Trophoblast cell (in vitro differentiated cells and primary cell): ENCODE measurements at regions not wholly inside any gene's neighbourhood (a gene's known extent, or its start where the extent isn't known, plus 50 kb on each side); places are given as distances from the start of the nearest gene placed in this dataset.

Experiments
- DNase-seq, 2 donors: peaks; one replicate each; pipeline ENCODE4 v3.0.0-alpha.2; 2016
- H2AFZ ChIP-seq: 2 replicates; pipeline ENCODE4 v1.6.1; 2013; ENCODE audit warnings: low read length, moderate library complexity, mild to moderate bottlenecking; ENCODE audit not compliant: insufficient read depth, poor library complexity
- H2AK5ac ChIP-seq: 2 replicates; pipeline ENCODE4 v1.6.1; 2013; ENCODE audit warnings: mild to moderate bottlenecking, low read length
- H2BK120ac ChIP-seq: 2 replicates; pipeline ENCODE4 v1.6.1; 2013; ENCODE audit warnings: low read length, mild to moderate bottlenecking, moderate library complexity; ENCODE audit not compliant: insufficient read depth, poor library complexity
- H2BK12ac ChIP-seq: 2 replicates; pipeline ENCODE4 v1.6.1; 2013; ENCODE audit warnings: mild to moderate bottlenecking, low read length, moderate library complexity
- H2BK5ac ChIP-seq: 2 replicates; pipeline ENCODE4 v1.6.1; 2013; ENCODE audit warnings: low read length, low read depth, moderate library complexity, mild to moderate bottlenecking; ENCODE audit not compliant: poor library complexity
- H3K14ac ChIP-seq: 2 replicates; pipeline ENCODE4 v1.6.1; 2013; ENCODE audit warnings: mild to moderate bottlenecking, low read length
- H3K18ac ChIP-seq: 2 replicates; pipeline ENCODE4 v1.6.1; 2013; ENCODE audit warnings: mild to moderate bottlenecking, low read length
- H3K23ac ChIP-seq: 2 replicates; pipeline ENCODE4 v1.6.1; 2013; ENCODE audit warnings: low read length
- H3K27ac ChIP-seq: 2 replicates; pipeline ENCODE4 v1.5.1; 2013; ENCODE audit warnings: low read depth, mild to moderate bottlenecking, inconsistent platforms, low read length, moderate library complexity
- H3K27me3 ChIP-seq: 2 replicates; pipeline ENCODE4 v1.6.1; 2013; ENCODE audit warnings: inconsistent platforms, mild to moderate bottlenecking, low read length, moderate library complexity; ENCODE audit not compliant: insufficient read depth
- H3K36me3 ChIP-seq, 2 experiments: 1 replicate in 1 of 2; 2 replicates in 1 of 2; pipeline ENCODE4 v1.6.1; 2013; ENCODE audit warnings: low read length in 2 of 2, mild to moderate bottlenecking in 2 of 2, moderate library complexity in 1 of 2; ENCODE audit not compliant: insufficient read depth in 2 of 2, control insufficient read depth in 1 of 2
- H3K4ac ChIP-seq: 2 replicates; pipeline ENCODE4 v1.6.1; 2013; ENCODE audit warnings: low read depth, mild to moderate bottlenecking, low read length, moderate library complexity
- H3K4me1 ChIP-seq, 2 experiments: 1 replicate in 1 of 2; 2 replicates in 1 of 2; pipeline ENCODE4 v1.6.1; 2013; ENCODE audit warnings: low read length in 2 of 2, mild to moderate bottlenecking in 2 of 2, moderate library complexity in 1 of 2; ENCODE audit not compliant: insufficient read depth in 2 of 2, control insufficient read depth in 1 of 2
- H3K4me2 ChIP-seq: 2 replicates; pipeline ENCODE4 v1.6.1; 2013; ENCODE audit warnings: inconsistent platforms, mild to moderate bottlenecking, low read length, moderate library complexity
- H3K4me3 ChIP-seq: 2 replicates; pipeline ENCODE4 v1.5.1; 2013; ENCODE audit warnings: mild to moderate bottlenecking, low read depth, low read length, inconsistent platforms
- H3K79me1 ChIP-seq: one replicate; pipeline ENCODE4 v1.6.1; 2013; ENCODE audit warnings: low read length
- H3K79me2 ChIP-seq: 2 replicates; pipeline ENCODE4 v1.6.1; 2013; ENCODE audit warnings: low read length, mild to moderate bottlenecking; ENCODE audit not compliant: control insufficient read depth, insufficient read depth, poor library complexity
- H3K9ac ChIP-seq: 2 replicates; pipeline ENCODE4 v1.6.1; 2013; ENCODE audit warnings: mild to moderate bottlenecking, low read length
- H3K9me3 ChIP-seq: 2 replicates; pipeline ENCODE4 v1.6.1; 2013; ENCODE audit warnings: low read depth, mild to moderate bottlenecking, control low read depth, inconsistent platforms, low read length; ENCODE audit not compliant: insufficient read depth
- H4K12ac ChIP-seq: 2 replicates; pipeline ENCODE4 v1.6.1; 2013; ENCODE audit warnings: low read depth, mild to moderate bottlenecking, low read length, moderate library complexity
- H4K8ac ChIP-seq: 2 replicates; pipeline ENCODE4 v1.6.1; 2013; ENCODE audit warnings: low read depth, mild to moderate bottlenecking, low read length, moderate library complexity
- H4K91ac ChIP-seq: one replicate; pipeline ENCODE4 v1.6.1; 2013; ENCODE audit warnings: low read depth, mild to moderate bottlenecking, low read length, moderate library complexity
- WGBS: extraction: QIAGEN DNeasy Blood & Tissue Kit; methylation state at CpG from one replicate; pipeline ENCODE4 v1.1.7; 2013; ENCODE audit warnings: missing lambda C conversion rate; ENCODE audit not compliant: insufficient read length, insufficient coverage; ENCODE audit errors: extremely low coverage; 5-methylcytosine and 5-hydroxymethylcytosine counted together

DNA sequence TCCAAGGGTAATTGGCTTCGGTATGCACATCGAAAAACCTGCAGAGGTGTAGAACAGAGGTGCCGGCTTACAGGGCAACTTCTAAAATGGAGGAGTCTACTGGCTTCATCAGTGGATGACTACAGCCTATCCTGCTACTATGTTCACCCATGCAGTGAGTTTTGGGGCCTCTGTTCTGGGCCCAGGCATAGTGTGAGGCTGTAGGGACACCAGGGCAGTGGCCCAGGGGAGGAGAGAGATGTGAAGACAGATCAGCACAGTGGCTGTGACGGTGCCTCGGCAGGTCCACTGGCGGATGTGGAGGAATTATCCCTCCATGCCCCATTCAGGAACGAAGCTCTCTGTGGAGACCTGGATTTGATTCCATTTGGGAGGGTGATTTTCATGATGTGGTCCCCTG, 235.3 kb upstream of the MKI67 start:
- H3K27me3 ChIP-seq, result no peaks in the 10 kb centered on the region
- no peak overlapping the region for H2BK120ac ChIP-seq
- no peak overlapping the region for H3K14ac ChIP-seq
- H2BK5ac ChIP-seq, result no peak overlapping the region
- no CpG with 5 or more reads among the region's 7 CpGs for WGBS
- H4K91ac ChIP-seq, result no peak overlapping the region
- H3K23ac ChIP-seq, result no peak overlapping the region
- H3K9ac ChIP-seq, result no peak overlapping the region
- no peak for DNase-seq
- H3K4ac ChIP-seq, result no peak overlapping the region
- peaks cover 1% of the 10 kb centered on the region for H3K9me3 ChIP-seq
- H3K4me1 ChIP-seq, result no peaks in the 10 kb centered on the region
- no peak overlapping the region for H3K18ac ChIP-seq
- H2BK12ac ChIP-seq, result no peak overlapping the region
- H2AFZ ChIP-seq, result no peak overlapping the region
- no peaks in the 10 kb centered on the region for H3K79me2 ChIP-seq
- H4K8ac ChIP-seq, result no peak overlapping the region
- H3K27ac ChIP-seq, result no peak overlapping the region
- H3K36me3 ChIP-seq, result no peaks in the 10 kb centered on the region
- H2AK5ac ChIP-seq, result no peak overlapping the region
- H3K79me1 ChIP-seq, result no peaks in the 10 kb centered on the region
- H3K4me2 ChIP-seq, result no peak overlapping the region
- H4K12ac ChIP-seq, result no peak overlapping the region
- H3K4me3 ChIP-seq, result no peak overlapping the region

GRCh38 chr10:128362514-128362913, 236.3 kb upstream of the MKI67 start:
- Histone ChIP-seq H4K8ac (no peak overlapping the region), H3K79me1 (no peaks in the 10 kb centered on the region), H2BK120ac (no peak overlapping the region), H2BK5ac (no peak overlapping the region), H2AFZ (no peak overlapping the region), H3K9ac (no peak overlapping the region), H3K14ac (no peak overlapping the region), H3K27me3 (no peaks in the 10 kb centered on the region), H2AK5ac (no peak overlapping the region), H3K9me3 (peaks cover 1% of the 10 kb centered on the region), H3K79me2 (no peaks in the 10 kb centered on the region), H3K4me3 (no peak overlapping the region), H3K23ac (no peak overlapping the region), H2BK12ac (no peak overlapping the region), H3K4me2 (no peak overlapping the region), H3K4ac (no peak overlapping the region), H3K18ac (no peak overlapping the region), H4K91ac (no peak overlapping the region), H3K27ac (no peak overlapping the region), H4K12ac (no peak overlapping the region), H3K36me3 (no peaks in the 10 kb centered on the region), H3K4me1 (no peaks in the 10 kb centered on the region)
- no peak for DNase-seq
- WGBS, result no CpG with 5 or more reads among the region's 4 CpGs

DNA sequence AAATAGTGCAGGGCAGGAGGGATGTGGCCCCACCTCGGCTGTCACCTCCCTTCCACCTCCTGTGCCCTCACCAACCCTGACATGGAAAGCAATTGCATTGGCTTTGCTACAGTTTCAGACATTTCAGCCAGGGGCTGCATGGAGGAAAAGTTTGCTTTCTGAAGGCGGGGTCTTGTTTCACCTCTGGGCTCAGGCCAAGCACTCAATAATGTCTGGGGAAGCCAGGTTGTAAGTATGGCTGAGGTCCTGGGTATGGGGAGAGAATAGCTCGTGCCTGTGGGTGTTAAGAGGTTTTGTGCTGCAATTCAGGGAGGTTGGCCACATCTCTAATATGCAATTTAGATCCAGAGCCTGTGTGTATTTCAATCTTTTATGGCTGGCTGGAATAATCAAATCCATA, 238.4 kb upstream of the MKI67 start:
- Histone ChIP-seq H2BK12ac (no peak overlapping the region), H4K12ac (no peak overlapping the region), H3K14ac (no peak overlapping the region), H2BK5ac (no peak overlapping the region), H4K8ac (no peak overlapping the region), H2BK120ac (no peak overlapping the region), H3K27ac (no peak overlapping the region), H3K4me1 (no peaks in the 10 kb centered on the region), H3K9ac (no peak overlapping the region), H3K27me3 (no peaks in the 10 kb centered on the region), H4K91ac (no peak overlapping the region), H3K23ac (no peak overlapping the region), H3K18ac (no peak overlapping the region), H3K4me3 (no peak overlapping the region), H3K4me2 (no peak overlapping the region), H3K79me1 (no peaks in the 10 kb centered on the region), H3K79me2 (no peaks in the 10 kb centered on the region), H3K4ac (no peak overlapping the region), H2AFZ (no peak overlapping the region), H2AK5ac (no peak overlapping the region), H3K9me3 (peaks cover 1% of the 10 kb centered on the region), H3K36me3 (no peaks in the 10 kb centered on the region)
- no CpG with 5 or more reads among the region's 3 CpGs for WGBS
- no peak for DNase-seq

- WGBS, result no CpG with 5 or more reads among the region's 17 CpGs
- Histone ChIP-seq H2BK5ac (no peak overlapping the region), H2AFZ (no peak overlapping the region), H3K14ac (no peak overlapping the region), H3K36me3 (no peaks in the 10 kb centered on the region), H3K4me2 (no peak overlapping the region), H3K79me2 (no peaks in the 10 kb centered on the region), H3K27me3 (no peaks in the 10 kb centered on the region), H3K4me1 (no peaks in the 10 kb centered on the region), H3K27ac (no peak overlapping the region), H4K12ac (no peak overlapping the region), H3K79me1 (no peaks in the 10 kb centered on the region), H3K18ac (no peak overlapping the region), H3K23ac (no peak overlapping the region), H3K4me3 (no peak overlapping the region), H3K9me3 (peaks cover 1% of the 10 kb centered on the region), H3K9ac (no peak overlapping the region), H3K4ac (no peak overlapping the region), H2BK120ac (no peak overlapping the region), H4K91ac (no peak overlapping the region), H4K8ac (no peak overlapping the region), H2AK5ac (no peak overlapping the region), H2BK12ac (no peak overlapping the region)
- no peak for DNase-seq
These were observed 239.0 kb upstream of the MKI67 start for GRCh38 chr10:128365156-128365725.
